Glutamatergic neuron (in vitro differentiated cells): ENCODE measurements at regions not wholly inside any gene's neighbourhood (a gene's known extent, or its start where the extent isn't known, plus 50 kb on each side); places are given as distances from the start of the nearest gene placed in this dataset.

Source experiments
- DNase-seq: peaks from one replicate; pipeline ENCODE4 v3.0.0; 2022
- H3K27ac Mint-ChIP-seq: one replicate; pipeline ENCODE4 v1.8.0; 2020; ENCODE audit warnings: mild to moderate bottlenecking, mixed read lengths, inconsistent platforms; ENCODE audit not compliant: unreplicated experiment
- H3K27me3 Mint-ChIP-seq: one replicate; pipeline ENCODE4 v1.8.0; 2020; ENCODE audit warnings: mild to moderate bottlenecking, moderate library complexity, mixed read lengths, inconsistent platforms; ENCODE audit not compliant: unreplicated experiment
- H3K36me3 Mint-ChIP-seq: one replicate; pipeline ENCODE4 v1.8.0; 2020; ENCODE audit warnings: mild to moderate bottlenecking, mixed read lengths, inconsistent platforms; ENCODE audit not compliant: unreplicated experiment
- H3K4me1 Mint-ChIP-seq: one replicate; pipeline ENCODE4 v1.8.0; 2020; ENCODE audit warnings: mild to moderate bottlenecking, low read depth, mixed read lengths, inconsistent platforms; ENCODE audit not compliant: unreplicated experiment
- H3K4me3 Mint-ChIP-seq: one replicate; pipeline ENCODE4 v1.8.0; 2020; ENCODE audit warnings: mild to moderate bottlenecking, mixed read lengths, inconsistent platforms; ENCODE audit not compliant: unreplicated experiment
- H3K9me3 Mint-ChIP-seq: one replicate; pipeline ENCODE4 v1.8.0; 2020; ENCODE audit warnings: mild to moderate bottlenecking, moderate library complexity, mixed read lengths, inconsistent platforms; ENCODE audit not compliant: unreplicated experiment
- TF ChIP-seq, protein P1 (sequence below): fragments of 200-600 bp; sonication (generic); IDR thresholded peaks from one replicate; pipeline ENCODE4 v1.5.0; 2021; ENCODE audit not compliant: partially characterized antibody, unreplicated experiment

DNA sequence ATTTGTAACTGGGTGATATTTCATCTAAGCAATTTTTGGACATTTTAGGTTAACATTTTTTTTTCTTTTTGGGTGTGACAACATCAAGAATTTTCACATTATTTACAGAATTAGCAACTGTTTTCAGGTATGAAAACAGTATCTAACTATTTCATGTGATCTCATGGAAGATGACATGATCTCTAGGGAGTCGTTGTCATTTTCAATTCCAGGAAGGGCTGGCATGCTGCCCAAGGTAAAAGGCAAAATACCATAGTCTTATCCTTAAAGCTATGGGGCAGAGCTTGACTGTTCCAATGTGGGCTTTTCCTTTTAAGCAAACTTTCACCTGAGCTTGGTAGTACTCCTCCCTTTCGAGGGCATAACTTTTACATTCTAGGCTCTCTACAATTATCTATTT, 443.7 kb downstream of the DSEL start:
- H3K27me3 Mint-ChIP-seq, result no peaks in the 10 kb centered on the region

DNA sequence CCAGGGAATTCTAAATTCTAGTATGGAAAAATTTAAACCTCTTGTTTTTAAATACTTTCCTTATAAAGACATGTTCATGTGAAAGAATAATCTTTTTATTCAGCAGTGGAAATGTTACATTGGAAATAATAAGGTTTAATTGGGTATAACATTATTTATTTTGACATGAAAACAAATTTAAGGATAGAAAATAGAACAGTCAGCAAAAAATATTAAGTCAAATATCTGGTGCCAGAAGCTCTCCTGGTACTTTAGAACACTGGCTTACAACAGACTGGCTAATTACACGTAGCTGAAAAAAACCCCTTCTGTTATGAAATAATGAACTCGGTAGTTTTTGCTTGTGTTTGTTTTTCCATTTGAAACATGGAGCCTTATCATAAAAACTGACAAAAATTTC, 447.9 kb downstream of the DSEL start:
- no peaks in the 10 kb centered on the region for H3K9me3 Mint-ChIP-seq
- H3K27ac Mint-ChIP-seq, result no peak overlapping the region
- DNase-seq, result no peak
- no peaks in the 10 kb centered on the region for H3K27me3 Mint-ChIP-seq
- TF ChIP-seq, protein P1, sequence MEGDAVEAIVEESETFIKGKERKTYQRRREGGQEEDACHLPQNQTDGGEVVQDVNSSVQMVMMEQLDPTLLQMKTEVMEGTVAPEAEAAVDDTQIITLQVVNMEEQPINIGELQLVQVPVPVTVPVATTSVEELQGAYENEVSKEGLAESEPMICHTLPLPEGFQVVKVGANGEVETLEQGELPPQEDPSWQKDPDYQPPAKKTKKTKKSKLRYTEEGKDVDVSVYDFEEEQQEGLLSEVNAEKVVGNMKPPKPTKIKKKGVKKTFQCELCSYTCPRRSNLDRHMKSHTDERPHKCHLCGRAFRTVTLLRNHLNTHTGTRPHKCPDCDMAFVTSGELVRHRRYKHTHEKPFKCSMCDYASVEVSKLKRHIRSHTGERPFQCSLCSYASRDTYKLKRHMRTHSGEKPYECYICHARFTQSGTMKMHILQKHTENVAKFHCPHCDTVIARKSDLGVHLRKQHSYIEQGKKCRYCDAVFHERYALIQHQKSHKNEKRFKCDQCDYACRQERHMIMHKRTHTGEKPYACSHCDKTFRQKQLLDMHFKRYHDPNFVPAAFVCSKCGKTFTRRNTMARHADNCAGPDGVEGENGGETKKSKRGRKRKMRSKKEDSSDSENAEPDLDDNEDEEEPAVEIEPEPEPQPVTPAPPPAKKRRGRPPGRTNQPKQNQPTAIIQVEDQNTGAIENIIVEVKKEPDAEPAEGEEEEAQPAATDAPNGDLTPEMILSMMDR, result no peak
- no peak overlapping the region for H3K4me3 Mint-ChIP-seq
- H3K36me3 Mint-ChIP-seq, result no peaks in the 10 kb centered on the region
- H3K4me1 Mint-ChIP-seq, result peaks cover 4% of the 10 kb centered on the region

More for the DNA sequence above, 443.7 kb downstream of the DSEL start:
- Mint-ChIP-seq H3K36me3 (no peaks in the 10 kb centered on the region), H3K27ac (peak overlapping the region; percentile 50), H3K9me3 (no peaks in the 10 kb centered on the region), H3K4me3 (no peak overlapping the region), H3K4me1 (peaks cover 15% of the 10 kb centered on the region)
- DNase-seq, result no peak
- TF ChIP-seq, protein P1, result no peak

DNA sequence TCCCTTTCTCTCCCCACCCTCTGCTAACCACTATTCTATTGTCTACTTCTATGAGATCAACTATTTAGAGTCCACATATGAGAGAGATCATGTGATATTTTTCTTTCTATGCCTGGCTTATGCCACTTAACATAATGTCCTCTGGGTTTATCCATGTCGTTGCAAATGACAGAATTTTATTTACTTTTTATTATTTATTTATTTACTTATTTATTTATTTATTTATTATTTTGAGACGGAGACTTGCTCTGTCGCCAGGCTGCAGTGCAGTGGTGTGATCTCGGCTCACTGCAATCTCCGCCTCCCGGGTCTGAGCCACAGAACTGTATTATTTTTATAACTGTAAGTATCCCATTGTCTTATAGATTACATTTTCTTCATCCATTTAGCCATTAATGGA, 443.4 kb upstream of the CDH19 start:
- no peak overlapping the region for H3K27ac Mint-ChIP-seq
- no peaks in the 10 kb centered on the region for H3K27me3 Mint-ChIP-seq
- peaks cover 2% of the 10 kb centered on the region for H3K9me3 Mint-ChIP-seq
- no peak for DNase-seq
- TF ChIP-seq, protein P1, result no peak
- H3K4me1 Mint-ChIP-seq, result no peaks in the 10 kb centered on the region
- H3K36me3 Mint-ChIP-seq, result no peaks in the 10 kb centered on the region
- H3K4me3 Mint-ChIP-seq, result no peak overlapping the region

DNA sequence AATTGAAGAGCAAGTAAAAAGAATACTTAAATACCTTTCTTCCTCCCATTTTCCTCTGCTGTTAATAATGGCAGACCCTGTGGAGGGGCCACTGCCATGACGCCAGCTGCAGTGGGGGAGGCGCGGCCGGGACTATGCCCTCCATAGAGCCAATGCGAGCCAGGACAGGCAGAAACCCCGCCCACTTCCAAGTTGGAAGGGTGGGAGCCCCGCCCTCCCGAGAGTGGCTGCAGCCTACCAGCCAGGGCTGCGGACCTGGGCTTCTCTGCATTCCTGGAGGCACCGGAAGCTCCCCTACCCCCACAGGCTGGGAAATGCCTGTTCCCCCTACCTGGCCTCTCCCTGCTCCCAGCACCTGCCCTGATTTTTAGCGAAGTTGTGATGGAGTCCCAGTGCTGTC, 439.4 kb upstream of the CDH19 start:
- Mint-ChIP-seq H3K4me1 (peaks cover 2% of the 10 kb centered on the region), H3K27me3 (no peaks in the 10 kb centered on the region), H3K27ac (no peak overlapping the region), H3K36me3 (no peaks in the 10 kb centered on the region), H3K4me3 (no peak overlapping the region), H3K9me3 (peaks cover 2% of the 10 kb centered on the region)
- TF ChIP-seq, protein P1, result no peak
- no peak for DNase-seq

DNA sequence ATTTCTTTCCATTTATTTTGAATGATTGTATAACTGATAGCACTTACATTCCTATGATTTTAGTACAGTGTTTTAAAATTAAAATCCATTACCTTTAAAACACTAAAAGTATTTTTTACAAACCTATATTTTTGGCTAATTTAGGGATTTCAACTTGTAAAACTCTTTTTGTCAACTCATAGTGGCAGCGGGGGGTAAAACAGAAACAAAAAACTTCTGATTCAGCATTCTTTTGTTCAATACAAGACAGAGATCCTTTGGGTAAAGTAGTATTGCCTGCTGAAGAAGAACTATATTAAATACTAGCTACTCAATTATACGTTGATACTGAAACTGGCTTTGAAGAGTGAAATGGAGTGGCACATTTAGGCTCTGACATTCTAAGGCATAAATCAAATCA, 437.4 kb upstream of the CDH19 start:
- TF ChIP-seq, protein P1, result no peak
- H3K9me3 Mint-ChIP-seq, result peaks cover 2% of the 10 kb centered on the region
- H3K4me1 Mint-ChIP-seq, result peaks cover 2% of the 10 kb centered on the region
- H3K4me3 Mint-ChIP-seq, result no peak overlapping the region
- no peaks in the 10 kb centered on the region for H3K27me3 Mint-ChIP-seq
- DNase-seq, result no peak
- no peaks in the 10 kb centered on the region for H3K36me3 Mint-ChIP-seq
- H3K27ac Mint-ChIP-seq, result no peak overlapping the region
